ENCODE measurements at regions not wholly inside any gene's neighbourhood (a gene's known extent, or its start where the extent isn't known, plus 50 kb on each side); places are given as distances from the start of the nearest gene placed in this dataset.

DNA sequence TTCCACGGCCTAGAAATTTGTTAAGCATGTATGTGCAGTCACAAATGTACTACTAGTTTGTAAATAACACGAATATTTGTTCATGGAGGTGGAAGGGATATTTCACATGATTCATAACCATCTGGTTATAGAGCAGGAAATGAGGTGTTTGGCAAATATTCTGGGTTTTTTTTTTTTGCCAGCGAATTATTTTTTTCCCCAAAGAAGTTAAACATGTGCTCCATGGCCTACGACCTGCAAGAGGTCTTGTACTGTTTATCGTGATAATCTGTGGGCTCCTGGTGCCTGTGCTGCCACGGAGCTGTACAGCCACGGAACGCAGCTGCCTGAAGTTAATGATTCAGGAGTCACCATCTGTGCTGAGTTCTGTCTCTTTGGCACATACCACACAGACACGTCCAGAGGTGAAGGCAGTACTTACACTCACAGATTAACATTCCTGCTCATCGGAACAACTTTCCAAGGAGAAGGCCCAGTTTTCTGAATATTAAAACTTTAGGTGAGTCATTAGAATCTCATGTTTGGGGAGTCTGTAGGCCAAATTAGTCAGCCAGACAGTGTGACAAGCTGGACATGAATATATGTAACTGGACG is 156.3 kb downstream of the TMX1 start:
- DNase-seq (ENCODE audit: low read depth): peak; percentile 97

DNA sequence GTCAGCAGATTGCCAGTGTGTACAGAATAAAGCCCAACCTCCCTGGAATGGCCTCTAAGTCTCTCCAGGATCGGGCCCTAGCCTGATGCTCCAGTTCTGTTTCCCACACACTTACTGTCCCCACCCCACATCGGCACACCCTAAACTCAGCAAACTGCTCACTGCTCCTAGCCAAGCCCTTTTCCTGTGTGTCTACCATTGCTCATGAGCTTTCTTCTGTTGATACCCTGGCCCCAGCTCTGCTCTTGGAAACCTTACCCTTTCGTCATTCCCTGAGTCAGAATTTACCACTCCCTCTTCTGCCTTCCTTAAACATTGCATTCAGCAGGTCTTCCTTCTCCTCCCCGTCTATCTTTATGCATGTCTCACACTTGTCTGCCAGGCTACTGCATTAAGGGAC is 158.9 kb downstream of the TMX1 start:
- peak; percentile 99 for DNase-seq (ENCODE audit: low read depth)

DNA sequence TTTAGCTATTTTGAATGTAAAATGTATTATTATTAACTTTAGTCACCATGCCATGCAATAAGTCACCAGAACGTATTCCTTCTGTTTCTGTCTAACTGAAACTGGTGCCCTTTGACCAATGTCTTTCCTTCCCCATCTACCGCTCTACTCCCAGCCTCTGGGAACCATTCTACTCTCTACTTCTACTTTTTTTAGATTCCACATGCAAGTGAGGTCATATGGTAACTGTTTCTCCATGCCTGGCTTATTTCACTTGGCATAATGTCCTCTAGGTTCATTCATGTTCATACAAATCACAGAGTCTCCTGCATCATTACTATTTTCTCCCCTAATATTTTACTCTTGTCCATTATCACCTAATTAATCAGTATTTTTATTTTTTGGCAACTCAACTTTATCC is 160.1 kb downstream of the TMX1 start:
- DNase-seq (ENCODE audit: low read depth): no peak

DNA sequence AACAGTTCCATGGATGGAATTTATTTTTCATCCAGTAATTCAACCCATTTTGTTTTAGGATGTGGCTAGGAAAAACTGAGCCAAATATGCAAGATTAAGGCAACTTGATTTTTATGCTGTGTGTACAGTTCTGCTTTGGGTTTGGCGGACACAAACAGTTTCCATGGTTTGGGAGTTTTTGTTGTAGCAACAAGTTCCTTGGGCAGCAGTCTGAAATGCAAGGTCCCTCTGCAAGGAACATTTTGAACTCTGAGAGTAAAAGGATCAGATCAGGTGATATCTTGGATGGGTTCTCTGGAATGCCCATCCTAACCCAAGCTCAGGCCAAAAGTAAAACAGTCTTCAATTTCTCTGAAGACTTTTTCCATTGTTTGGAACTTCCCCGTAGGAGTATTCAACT is 161.2 kb downstream of the TMX1 start:
- DNase-seq (ENCODE audit: low read depth): no peak

DNA sequence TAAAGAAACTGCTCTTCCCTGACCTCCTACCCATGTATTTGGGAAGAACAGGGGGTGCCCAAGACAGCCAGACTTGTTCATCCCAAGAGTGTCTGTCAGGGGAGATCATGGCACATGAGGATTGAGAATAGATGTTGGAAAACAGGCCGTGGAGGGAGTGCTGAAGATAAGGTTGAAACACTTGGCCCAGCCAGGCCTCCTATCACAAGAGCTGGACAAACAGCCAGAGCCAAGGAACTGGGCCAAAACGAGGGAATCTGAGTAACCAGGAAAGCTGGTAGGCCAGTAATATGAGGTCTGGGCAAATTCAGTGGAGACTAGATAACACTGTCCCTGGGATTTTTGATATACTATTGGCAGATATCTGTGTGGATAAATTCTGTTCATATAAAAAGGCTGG is 161.7 kb downstream of the TMX1 start:
- no peak for DNase-seq (ENCODE audit: low read depth)

DNA sequence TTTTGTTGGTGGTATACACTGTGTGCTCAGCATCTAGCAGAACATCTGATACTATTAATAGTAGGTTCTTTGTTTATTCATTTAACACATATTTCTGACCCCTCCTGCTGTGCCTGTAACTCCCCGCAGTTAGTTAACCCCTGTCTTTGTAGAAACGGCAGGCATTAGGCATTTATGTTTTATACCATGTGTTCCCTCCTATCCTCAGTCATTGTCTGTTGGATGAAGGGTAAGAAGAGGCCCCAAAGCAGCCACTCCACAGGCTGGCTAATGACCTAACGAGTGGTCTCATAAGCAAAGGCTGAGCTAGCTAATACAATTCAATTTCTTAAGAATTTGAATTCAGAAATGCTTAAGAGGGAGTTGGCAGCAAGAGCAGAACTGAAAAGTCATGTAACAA is 170.8 kb downstream of the TMX1 start:
- DNase-seq (ENCODE audit: low read depth): no peak

DNA sequence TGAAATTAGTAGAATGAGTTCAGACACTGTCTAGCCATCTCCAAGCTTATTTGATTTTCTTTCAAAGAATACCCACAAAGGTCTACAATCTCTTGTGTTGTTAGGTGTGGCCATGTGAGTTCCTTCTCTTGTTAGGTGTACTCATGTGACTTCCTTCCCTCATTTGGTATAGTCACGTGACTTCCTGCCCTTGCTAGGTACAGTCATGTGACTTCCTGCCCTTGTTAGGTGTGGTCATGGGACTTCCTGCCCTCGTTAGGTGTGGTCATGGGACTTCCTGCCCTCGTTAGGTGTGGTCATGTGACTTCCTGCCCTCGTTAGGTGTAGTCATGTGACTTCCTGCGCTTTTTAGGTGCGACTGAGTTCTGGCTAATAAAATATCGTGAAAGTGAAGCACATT is 179.6 kb downstream of the TMX1 start:
- peak; percentile 88 for DNase-seq (ENCODE audit: low read depth)

DNA sequence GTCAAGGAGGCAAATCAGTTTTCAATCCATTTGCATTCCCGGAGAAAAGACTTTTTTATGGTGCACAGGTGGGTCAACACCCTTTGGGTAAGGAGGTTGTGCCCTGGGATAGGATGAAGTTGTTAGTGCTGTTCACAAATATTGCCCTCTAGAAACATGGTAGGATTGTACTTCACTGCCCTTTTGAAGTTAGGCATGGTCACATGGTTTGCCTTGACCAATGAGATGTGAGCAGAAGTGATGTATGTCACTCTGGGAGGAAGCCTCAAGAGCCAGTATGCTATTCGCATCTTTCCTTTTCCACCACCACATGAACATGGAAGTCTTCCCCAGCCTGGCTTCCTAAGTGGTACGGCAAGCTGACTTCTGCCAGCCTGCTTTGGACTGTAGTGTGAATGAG is 182.7 kb downstream of the TMX1 start:
- DNase-seq (ENCODE audit: low read depth): no peak

DNA sequence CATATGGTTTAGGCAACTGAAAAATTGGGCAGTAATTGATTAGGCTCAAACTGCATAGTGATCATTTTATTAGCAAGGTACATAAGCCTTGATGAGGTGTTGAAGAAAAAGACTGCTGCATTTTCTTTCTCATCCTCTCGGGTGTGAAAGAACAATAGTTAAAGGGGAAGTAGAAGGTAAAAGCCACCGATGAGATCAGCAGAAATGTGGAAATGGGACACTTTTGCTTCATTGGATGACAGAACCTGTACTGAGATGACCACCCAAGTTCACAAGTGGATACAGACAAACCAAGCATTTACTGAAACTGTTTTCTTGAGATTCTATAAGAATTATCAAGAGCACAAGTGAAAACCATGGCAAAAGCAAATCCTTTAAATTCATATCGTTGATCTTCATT is 184.0 kb downstream of the TMX1 start:
- no peak for DNase-seq (ENCODE audit: low read depth)

DNA sequence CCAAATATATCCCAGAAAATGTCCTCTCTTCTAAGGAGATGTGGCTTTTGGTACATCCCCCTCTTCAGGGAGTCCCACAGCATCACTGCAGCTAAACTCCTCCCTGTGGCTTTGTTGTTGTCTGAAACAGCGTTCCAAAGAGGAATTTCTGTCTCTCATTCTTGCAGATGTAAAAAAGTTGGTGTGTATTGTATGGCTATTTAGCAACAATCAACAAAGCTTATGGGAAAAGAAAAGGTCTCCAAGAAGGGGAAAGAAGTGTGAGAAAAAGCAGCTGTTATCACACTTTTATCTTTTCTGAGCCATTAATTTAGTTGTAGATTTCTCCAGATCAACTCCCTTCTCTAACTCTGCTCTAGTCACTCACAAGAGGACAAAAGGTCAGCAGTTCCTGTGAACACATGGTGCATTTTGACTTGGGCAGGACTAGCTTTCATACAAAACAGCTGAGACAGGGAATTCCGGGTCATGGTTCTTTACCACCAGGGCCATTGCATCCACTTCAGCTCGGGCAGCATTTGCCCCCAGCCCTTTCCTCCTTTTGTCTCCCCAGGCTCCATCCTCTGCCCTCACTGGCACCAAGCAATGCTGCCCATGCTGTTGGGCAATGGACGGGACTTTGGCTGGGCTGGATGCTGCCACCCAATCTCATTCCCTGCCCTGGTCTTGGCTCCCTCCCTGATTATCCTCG is 184.7 kb downstream of the TMX1 start:
- DNase-seq (ENCODE audit: low read depth): no peak

DNA sequence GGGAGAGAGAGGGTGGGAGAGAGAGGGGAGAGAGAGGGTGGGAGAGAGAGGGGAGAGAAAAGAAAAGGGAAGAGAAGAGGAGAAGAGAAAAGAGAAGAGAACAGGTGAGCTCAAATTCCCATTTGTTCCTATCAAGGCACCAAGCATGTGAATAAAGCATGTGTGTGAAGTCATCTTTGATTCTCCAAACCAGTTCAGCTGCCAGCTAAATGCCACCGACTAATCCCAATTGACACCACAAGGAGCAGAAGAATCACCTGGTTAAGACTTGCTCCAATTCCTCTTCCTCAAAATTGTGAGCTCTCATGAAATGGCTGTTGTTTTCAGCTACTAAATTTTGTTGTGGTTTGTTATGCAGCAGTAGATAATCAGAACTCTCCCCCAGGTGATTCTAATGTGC is 188.9 kb downstream of the TMX1 start:
- no peak for DNase-seq (ENCODE audit: low read depth)

DNA sequence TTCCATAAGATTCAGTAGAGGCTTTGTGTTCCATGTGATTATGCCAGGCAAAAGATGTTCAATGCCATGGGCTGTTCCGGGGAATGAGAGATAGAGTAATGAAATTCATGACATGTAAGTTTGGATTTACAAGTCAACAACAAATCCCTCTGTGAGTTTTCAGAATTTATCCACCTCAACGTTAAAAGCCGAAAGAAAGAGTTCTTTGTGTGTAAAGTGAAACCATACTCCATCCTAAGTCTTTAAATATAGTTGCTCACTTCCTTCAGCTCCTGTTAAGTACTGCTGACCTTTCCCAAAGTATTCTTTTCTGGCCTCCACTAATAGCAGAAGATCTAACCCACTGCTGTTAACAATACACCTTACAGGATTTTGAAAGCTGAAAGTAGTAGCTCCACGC is 190.0 kb downstream of the TMX1 start:
- DNase-seq (ENCODE audit: low read depth): peak; percentile 66

DNA sequence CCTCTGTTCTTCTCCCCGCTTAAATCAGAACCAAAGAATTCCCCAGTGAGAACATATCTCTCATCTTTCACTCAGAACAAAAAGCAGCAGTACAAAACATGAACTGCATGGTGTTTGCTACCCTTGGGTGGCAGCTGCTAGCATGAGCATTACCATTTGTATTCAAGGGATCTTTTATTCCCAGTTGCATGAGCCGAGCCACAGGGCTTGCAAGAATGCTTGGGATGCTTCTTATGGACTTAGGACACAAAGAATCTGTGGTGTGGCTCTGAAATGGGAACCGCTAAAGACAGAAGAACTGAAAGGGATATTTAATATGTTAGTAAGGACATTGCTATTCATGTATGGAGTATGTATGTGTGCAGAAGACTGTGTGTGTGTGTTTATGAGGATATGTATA is 190.6 kb downstream of the TMX1 start:
- no peak for DNase-seq (ENCODE audit: low read depth)

DNA sequence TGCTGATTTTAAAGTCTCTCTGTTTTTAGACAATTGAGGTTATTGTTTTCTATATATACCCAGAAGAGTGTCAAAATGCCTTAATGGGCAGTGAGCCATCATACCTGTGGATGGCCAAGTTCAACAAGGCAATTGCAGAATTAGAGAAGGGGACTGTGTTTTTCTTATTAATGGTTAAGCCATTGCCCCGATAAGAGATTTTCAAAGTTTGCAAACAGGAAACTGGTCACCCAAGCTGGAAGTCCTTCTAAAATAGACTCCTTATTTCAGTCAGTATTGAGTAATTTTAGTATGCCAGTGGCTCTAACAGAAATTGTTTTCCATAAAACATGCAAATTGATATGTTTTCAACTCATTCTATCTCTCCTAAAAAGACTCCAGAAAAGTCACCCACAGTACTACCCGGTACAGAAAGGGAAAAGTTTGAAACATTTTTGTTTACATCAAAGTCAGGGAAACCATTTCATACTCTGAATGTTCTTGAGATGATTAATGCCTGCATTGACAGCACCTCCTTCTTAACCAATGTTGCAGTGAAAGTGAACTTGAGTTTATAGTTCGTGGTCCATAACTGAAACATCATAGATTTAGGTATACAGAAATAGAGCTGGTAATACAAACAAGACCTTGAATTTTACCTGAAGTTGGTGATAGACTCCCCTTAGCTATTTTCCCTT is 191.1 kb downstream of the TMX1 start:
- DNase-seq (ENCODE audit: low read depth): no peak

DNA sequence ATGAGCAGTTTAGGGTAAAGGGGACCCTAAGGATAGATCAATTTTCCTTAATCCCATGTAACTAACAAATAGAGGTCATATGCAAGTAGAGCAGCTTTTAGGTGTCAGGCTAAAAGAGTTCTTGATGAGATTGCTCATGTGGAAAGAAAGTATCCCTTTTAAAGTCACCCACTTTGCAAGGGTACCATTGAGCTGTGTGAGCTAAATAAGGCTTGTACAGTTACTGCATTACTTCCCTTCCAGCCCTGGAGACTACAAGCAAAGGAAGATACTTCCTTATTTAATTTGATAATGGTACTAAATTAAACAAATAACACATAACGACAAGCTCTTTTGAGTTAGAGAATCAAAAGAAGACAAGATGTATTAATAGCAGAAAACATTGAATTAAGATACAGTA is 191.7 kb downstream of the TMX1 start:
- no peak for DNase-seq (ENCODE audit: low read depth)

DNA sequence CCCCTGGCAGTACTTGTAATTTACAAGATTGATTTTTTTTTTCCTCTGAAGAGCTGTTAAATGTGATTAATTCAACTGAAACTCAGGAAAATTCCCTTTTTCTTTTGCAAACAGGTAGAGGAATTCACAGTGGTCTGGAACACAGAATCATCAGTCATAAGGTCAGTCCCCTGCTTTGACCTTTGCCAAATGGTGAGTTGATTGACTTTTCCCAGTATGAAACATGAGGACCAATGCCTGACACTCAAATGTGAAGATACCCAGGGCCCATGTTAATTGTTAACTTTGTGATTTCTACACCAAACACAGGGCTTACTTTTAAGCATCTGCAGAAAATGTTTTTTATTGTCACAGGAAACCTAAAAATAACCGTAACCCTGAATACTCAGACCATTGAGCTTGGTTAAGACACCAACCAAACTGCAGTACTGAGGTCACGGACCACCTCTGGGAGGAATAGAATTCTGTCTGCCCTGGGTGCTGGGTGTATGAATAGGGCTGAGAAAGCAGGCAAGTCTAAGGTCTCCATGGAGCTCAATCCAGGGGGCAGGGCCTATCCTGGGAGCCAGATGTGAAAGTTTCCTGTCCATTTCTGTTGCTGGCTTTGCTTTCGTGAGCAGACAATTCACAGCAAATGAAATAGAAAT is 192.4 kb downstream of the TMX1 start:
- DNase-seq (ENCODE audit: low read depth): no peak

DNA sequence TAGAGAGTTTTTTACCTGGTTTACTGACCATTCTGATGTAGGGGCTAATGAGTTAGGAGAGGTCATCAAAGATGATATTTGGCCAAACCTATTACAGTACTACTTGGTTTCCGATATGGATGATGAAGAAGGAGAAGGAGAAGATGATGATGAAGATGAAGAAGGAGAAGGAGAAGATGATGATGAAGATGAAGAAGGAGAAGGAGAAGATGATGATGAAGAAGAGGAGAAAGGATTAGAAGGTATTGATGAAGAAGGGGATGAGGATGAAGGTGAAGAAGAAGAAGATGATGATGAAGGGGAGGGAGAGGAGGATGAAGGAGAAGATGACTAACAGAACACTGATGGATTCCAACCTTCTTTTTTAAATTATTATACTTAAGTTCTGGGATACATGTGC is 196.6 kb downstream of the TMX1 start:
- no peak for DNase-seq (ENCODE audit: low read depth)

DNA sequence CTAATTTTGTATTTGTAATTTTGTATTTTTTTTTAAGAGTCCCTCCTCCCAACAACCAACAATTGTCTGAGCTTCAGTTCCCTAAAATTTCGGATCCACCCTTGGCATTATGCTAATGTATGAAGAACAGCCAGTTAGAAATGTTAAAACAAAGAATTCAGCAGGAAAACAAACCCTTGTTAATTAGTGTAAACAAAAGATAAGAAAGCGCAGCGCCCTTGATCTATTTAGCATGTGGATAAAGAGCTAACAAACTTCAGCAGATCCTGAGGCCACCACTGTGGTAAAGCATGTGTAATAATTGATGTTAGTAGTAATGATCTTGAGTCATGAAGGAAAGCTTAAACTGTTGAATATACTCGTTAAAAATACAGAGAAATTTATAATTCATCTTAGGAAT is 199.8 kb downstream of the TMX1 start:
- no peak for DNase-seq (ENCODE audit: low read depth)

DNA sequence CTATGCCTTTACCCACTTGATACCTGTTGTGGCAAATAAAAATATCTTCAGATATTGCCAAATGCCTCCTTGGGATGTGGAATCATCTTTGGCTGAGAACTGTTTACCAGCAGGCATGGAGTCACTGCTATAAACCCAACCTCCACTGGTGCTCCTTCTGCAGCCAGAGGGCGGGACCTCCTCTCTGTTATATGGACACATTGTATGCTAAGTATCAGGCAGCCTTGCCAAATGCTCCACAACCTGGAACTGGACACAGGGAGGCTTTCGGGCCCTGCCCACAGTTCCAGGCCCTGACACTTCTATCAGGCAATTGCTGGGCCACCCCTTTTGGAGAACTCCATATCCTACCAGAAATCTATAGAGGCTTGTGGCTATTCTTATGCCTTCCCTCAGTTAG is 201.0 kb downstream of the TMX1 start:
- no peak for DNase-seq (ENCODE audit: low read depth)

DNA sequence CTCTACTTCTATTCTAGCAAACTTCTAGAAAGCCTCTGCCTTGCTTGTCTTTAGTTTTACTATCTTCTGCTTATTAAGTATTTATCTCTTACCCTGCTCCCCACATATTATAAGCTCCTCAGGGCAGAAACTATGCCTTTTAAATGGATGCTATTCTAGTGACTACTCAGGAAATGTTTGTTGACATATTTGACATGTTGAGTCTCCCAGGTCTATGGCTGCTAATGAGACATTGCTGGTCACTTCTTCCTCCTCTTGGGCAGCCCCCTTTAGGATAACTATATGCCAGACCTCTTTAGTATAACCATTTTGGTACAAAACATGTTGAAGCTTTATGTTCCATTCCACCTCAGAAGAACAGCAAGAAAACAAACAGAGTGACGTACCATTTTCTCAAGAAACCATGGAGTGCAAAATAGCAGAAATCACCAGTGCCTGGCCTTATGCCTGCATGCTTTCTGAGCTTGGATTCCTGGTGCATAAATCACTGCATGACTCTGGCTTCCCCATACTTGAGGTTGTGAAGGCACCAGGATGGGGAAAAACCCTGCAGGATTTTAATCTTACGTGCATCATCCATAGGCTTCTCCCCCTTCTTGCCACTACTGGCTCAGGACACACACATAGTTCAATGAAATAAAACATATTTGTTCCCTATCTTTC is 202.6 kb downstream of the TMX1 start:
- peak; percentile 91 for DNase-seq (ENCODE audit: low read depth)

DNA sequence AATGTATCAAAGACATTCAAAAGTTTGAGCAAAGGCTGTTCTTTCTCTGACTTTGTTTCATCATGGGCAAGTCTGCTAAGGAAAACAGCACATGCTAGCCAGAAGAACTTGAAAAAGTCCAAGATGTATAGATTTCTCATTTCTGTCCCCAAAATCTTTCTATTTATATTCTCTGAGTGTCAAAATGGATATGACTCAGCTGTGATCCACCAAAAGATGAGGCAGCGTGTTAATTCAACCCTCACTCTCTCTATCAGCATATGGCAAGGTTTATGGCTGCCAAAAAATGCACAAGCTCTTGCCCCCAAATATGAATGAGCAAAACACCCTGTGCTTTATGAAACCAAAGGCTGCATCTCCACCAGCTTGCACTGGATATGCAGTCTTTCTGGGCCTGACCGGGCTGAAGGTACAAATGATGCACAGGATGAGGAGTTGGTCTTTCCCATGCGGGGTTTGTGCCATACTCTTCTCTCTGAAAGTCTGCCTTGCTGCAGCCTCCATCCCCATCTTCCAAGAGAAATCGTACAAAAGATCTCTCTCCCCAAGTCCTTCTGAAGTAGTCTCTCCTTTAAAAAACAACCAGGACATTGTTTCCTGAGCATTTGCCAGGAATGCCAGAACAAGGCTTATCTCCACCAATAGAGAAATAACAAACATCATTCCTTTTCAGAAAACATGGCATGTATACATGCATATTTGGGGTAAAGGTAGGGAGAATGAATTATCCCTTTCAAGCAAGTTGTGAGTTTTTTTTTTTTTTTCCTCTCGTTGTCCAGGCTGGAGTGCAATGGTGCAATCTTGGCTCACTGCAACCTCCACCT is 203.4 kb downstream of the TMX1 start:
- DNase-seq (ENCODE audit: low read depth): no peak
